Mucosa of stomach (tissue), 1 donor: ENCODE measurements at regions not wholly inside any gene's neighbourhood (a gene's known extent, or its start where the extent isn't known, plus 50 kb on each side); places are given as distances from the start of the nearest gene placed in this dataset.
A peak's percentile ranks its signal among the peaks of the same experiment; 100 is the strongest.

Experiments used
- H3K27me3 ChIP-seq: one replicate; pipeline ENCODE4 v1.7.0; 2013; ENCODE audit warnings: mild to moderate bottlenecking, low read length; ENCODE audit not compliant: control insufficient read depth, insufficient read depth
- H3K36me3 ChIP-seq: one replicate; pipeline ENCODE4 v1.7.0; 2013; ENCODE audit warnings: low read length; ENCODE audit not compliant: control insufficient read depth, insufficient read depth
- H3K4me1 ChIP-seq: one replicate; pipeline ENCODE4 v1.7.0; 2013; ENCODE audit warnings: mild to moderate bottlenecking, low read length; ENCODE audit not compliant: control insufficient read depth, insufficient read depth
- H3K4me3 ChIP-seq: one replicate; pipeline ENCODE4 v1.7.0; 2013; ENCODE audit warnings: low read length
- H3K9ac ChIP-seq: one replicate; pipeline ENCODE4 v1.7.0; 2013; ENCODE audit warnings: mild to moderate bottlenecking, low read length, moderate library complexity
- H3K9me3 ChIP-seq: one replicate; pipeline ENCODE4 v1.7.0; 2013; ENCODE audit warnings: mild to moderate bottlenecking, low read length, moderate library complexity; ENCODE audit not compliant: control insufficient read depth
- donor health status: Pancreatic carcinoma.

GRCh38 chr6:138692058-138692977, 81.3 kb upstream of the CCDC28A start:
- H3K9ac ChIP-seq, result peak overlapping the region; percentile 70
- no peaks in the 10 kb centered on the region for H3K9me3 ChIP-seq
- no peaks in the 10 kb centered on the region for H3K36me3 ChIP-seq
- H3K4me3 ChIP-seq, result peak overlapping the region; percentile 28
- no peaks in the 10 kb centered on the region for H3K27me3 ChIP-seq
- no peaks in the 10 kb centered on the region for H3K4me1 ChIP-seq

GRCh38 chr6:138692978-138693909, 80.3 kb upstream of the CCDC28A start:
- Histone ChIP-seq H3K9ac (peak overlapping the region; percentile 70), H3K4me3 (peak overlapping the region; percentile 28), H3K36me3 (no peaks in the 10 kb centered on the region)

GRCh38 chr6:138695193-138695592, 78.4 kb upstream of the CCDC28A start:
- no peak overlapping the region for H3K9ac ChIP-seq
- H3K9me3 ChIP-seq, result no peaks in the 10 kb centered on the region
- H3K36me3 ChIP-seq, result no peaks in the 10 kb centered on the region
- H3K27me3 ChIP-seq, result no peaks in the 10 kb centered on the region
- no peaks in the 10 kb centered on the region for H3K4me1 ChIP-seq
- no peak overlapping the region for H3K4me3 ChIP-seq

More at GRCh38 chr6:138692978-138693909, 80.3 kb upstream of the CCDC28A start:
- H3K4me1 ChIP-seq, result no peaks in the 10 kb centered on the region
- H3K9me3 ChIP-seq, result no peaks in the 10 kb centered on the region
- no peaks in the 10 kb centered on the region for H3K27me3 ChIP-seq

- Histone ChIP-seq H3K4me1 (no peaks in the 10 kb centered on the region), H3K9me3 (no peaks in the 10 kb centered on the region), H3K9ac (no peak overlapping the region), H3K27me3 (no peaks in the 10 kb centered on the region), H3K4me3 (no peak overlapping the region), H3K36me3 (no peaks in the 10 kb centered on the region)
Measured at GRCh38 chr6:138714493-138714892, 59.1 kb upstream of the CCDC28A start.

- H3K36me3 ChIP-seq, result no peaks in the 10 kb centered on the region
- no peak overlapping the region for H3K9ac ChIP-seq
- no peaks in the 10 kb centered on the region for H3K4me1 ChIP-seq
- no peaks in the 10 kb centered on the region for H3K27me3 ChIP-seq
- no peaks in the 10 kb centered on the region for H3K9me3 ChIP-seq
- no peak overlapping the region for H3K4me3 ChIP-seq
Measured at GRCh38 chr6:138716013-138716412, 57.6 kb upstream of the CCDC28A start.

GRCh38 chr6:138716971-138717665, 56.5 kb upstream of the CCDC28A start:
- H3K4me3 ChIP-seq, result no peak overlapping the region
- no peak overlapping the region for H3K9ac ChIP-seq
- H3K9me3 ChIP-seq, result no peaks in the 10 kb centered on the region
- no peaks in the 10 kb centered on the region for H3K27me3 ChIP-seq
- H3K36me3 ChIP-seq, result no peaks in the 10 kb centered on the region
- H3K4me1 ChIP-seq, result no peaks in the 10 kb centered on the region

- Histone ChIP-seq H3K9ac (no peak overlapping the region), H3K36me3 (no peaks in the 10 kb centered on the region), H3K4me1 (peaks cover 10% of the 10 kb centered on the region)
Measured at GRCh38 chr6:138719011-138719635, 54.4 kb upstream of the CCDC28A start.

GRCh38 chr6:138719744-138720143, 53.8 kb upstream of the CCDC28A start:
- no peaks in the 10 kb centered on the region for H3K9me3 ChIP-seq
- H3K4me3 ChIP-seq, result no peak overlapping the region
- peaks cover 14% of the 10 kb centered on the region for H3K4me1 ChIP-seq
- no peak overlapping the region for H3K9ac ChIP-seq
- H3K36me3 ChIP-seq, result no peaks in the 10 kb centered on the region
- H3K27me3 ChIP-seq, result no peaks in the 10 kb centered on the region

More at GRCh38 chr6:138719011-138719635, 54.4 kb upstream of the CCDC28A start:
- Histone ChIP-seq H3K9me3 (no peaks in the 10 kb centered on the region), H3K27me3 (no peaks in the 10 kb centered on the region), H3K4me3 (no peak overlapping the region)

GRCh38 chr6:138722425-138723371, 50.9 kb upstream of the CCDC28A start:
- no peaks in the 10 kb centered on the region for H3K36me3 ChIP-seq
- no peaks in the 10 kb centered on the region for H3K9me3 ChIP-seq
- H3K4me3 ChIP-seq, result no peak overlapping the region
- peaks cover 14% of the 10 kb centered on the region for H3K4me1 ChIP-seq
- H3K27me3 ChIP-seq, result no peaks in the 10 kb centered on the region
- H3K9ac ChIP-seq, result no peak overlapping the region
